ENCODE measurements at regions not wholly inside any gene's neighbourhood (a gene's known extent, or its start where the extent isn't known, plus 50 kb on each side); places are given as distances from the start of the nearest gene placed in this dataset.

DNA sequence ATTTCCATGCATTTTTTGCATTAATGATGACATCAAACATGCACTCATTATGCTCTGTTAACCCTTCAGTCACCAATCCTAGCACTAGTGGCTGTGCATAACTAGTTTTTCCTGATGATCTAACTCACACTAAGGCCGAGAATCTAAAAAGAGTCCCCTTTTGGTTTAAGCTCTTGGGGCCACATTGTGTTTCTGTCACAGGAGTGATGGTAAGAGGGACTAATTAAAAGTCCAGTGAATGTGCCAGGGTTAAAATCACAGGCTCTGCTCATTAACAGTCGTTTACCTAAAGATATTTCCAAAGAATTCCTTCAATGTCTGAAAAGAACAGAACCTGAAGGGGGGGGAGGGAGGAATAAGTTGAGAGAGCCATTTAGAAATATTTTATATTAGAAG is 359.0 kb upstream of the ANKRD30A start:
- Histone ChIP-seq H3K9me3 (ENCODE audit: low read depth) (no peaks in the 10 kb centered on the region), H3K27me3 (no peaks in the 10 kb centered on the region), H3K36me3 (no peaks in the 10 kb centered on the region), H3K4me1 (ENCODE audit: low read depth) (peaks cover 12% of the 10 kb centered on the region), H3K4me3 (no peak overlapping the region), H3K27ac (no peak overlapping the region)
- no peak for DNase-seq (ENCODE audit: low read depth in 1 of 2, low spot score in 1 of 2)
- TF ChIP-seq, protein P1, sequence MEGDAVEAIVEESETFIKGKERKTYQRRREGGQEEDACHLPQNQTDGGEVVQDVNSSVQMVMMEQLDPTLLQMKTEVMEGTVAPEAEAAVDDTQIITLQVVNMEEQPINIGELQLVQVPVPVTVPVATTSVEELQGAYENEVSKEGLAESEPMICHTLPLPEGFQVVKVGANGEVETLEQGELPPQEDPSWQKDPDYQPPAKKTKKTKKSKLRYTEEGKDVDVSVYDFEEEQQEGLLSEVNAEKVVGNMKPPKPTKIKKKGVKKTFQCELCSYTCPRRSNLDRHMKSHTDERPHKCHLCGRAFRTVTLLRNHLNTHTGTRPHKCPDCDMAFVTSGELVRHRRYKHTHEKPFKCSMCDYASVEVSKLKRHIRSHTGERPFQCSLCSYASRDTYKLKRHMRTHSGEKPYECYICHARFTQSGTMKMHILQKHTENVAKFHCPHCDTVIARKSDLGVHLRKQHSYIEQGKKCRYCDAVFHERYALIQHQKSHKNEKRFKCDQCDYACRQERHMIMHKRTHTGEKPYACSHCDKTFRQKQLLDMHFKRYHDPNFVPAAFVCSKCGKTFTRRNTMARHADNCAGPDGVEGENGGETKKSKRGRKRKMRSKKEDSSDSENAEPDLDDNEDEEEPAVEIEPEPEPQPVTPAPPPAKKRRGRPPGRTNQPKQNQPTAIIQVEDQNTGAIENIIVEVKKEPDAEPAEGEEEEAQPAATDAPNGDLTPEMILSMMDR (IDR thresholded peaks at IDR 0.05; ENCODE audit: low read depth, low read length), result no peak

DNA sequence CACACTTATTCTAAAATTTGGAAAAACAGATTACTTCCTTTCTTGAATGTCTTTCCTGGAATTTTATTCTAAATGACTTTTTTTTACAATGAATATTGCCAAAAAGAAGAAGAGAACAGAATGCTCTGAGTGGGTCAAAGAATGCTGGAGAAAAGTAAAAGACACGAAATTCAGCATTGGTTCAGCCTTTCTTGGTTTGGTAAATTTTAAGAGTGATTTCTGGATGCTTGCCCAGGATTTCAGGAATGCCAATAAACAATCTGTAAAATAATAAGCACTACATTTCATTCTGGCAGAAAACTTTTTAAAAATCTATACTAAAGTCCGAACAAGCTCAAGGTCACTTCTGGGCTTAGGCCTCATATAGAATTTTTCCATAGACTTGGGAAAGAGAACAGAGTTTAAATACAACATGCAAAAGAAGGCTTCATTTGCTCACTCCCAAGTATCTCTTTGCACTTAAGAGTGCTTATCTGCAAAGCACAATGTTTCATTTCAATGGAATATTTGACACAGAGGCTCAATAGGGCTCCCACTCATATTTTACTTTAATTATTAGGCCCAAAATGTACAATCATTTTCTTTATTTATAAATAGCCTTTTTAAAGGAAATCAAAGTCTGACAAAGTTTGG is 359.5 kb upstream of the ANKRD30A start:
- Histone ChIP-seq H3K4me3 (no peak overlapping the region), H3K27me3 (no peaks in the 10 kb centered on the region), H3K9me3 (ENCODE audit: low read depth) (no peaks in the 10 kb centered on the region), H3K4me1 (ENCODE audit: low read depth) (peaks cover 12% of the 10 kb centered on the region), H3K36me3 (no peaks in the 10 kb centered on the region), H3K27ac (no peak overlapping the region)
- TF ChIP-seq, protein P1 (IDR thresholded peaks at IDR 0.05; ENCODE audit: low read depth, low read length), result no peak
- DNase-seq (ENCODE audit: low read depth in 1 of 2, low spot score in 1 of 2), result peak in 1 of 2 donors; percentile 7

DNA sequence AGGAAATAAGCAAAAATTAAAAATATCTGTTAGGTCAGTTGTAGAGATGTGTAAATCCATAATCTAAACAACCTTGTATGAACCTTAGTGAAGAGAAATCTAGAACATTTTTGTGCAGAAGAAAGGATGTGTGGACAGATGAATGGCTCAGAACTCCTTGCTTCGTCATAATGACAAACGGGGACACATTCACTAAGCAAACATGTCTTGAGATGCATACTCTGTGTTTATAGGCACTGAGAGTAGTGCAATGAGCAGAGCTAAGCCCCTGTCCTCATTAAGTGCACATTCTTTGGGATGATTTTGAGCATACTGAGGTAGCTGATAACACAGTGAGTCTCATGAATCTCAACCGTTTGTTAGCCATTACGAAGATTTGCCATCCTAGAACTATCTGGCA is 360.6 kb upstream of the ANKRD30A start:
- TF ChIP-seq, protein P1 (IDR thresholded peaks at IDR 0.05; ENCODE audit: low read depth, low read length), result no peak
- no peak for DNase-seq (ENCODE audit: low read depth in 1 of 2, low spot score in 1 of 2)
- no peak overlapping the region for H3K4me3 ChIP-seq

DNA sequence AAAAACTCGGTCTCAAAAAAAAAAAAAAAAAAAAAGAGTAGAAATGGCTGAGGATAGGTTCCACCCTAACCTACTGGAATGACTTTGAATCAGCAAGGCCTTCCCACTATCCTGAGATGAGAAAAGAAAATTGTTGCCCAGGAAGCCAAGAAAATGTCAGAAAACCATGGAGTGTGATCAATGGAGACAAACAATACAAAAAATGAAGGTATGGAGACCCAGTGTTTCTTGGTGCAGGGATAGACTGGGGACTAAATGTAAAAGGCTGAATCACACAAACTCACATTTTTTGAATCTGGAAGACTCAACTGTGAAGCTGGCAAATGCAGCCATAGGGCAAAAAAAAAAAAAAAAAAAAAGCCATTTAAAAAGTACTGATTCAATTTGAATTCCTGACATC is 364.3 kb upstream of the ANKRD30A start:
- Histone ChIP-seq H3K27ac (no peak overlapping the region), H3K27me3 (no peaks in the 10 kb centered on the region), H3K36me3 (no peaks in the 10 kb centered on the region), H3K4me1 (ENCODE audit: low read depth) (peaks cover 12% of the 10 kb centered on the region), H3K9me3 (ENCODE audit: low read depth) (no peaks in the 10 kb centered on the region), H3K4me3 (no peak overlapping the region)
- DNase-seq (ENCODE audit: low read depth in 1 of 2, low spot score in 1 of 2), result no peak
- TF ChIP-seq, protein P1 (IDR thresholded peaks at IDR 0.05; ENCODE audit: low read depth, low read length), result no peak

More for the DNA sequence above, 360.6 kb upstream of the ANKRD30A start:
- Histone ChIP-seq H3K36me3 (no peaks in the 10 kb centered on the region), H3K4me1 (ENCODE audit: low read depth) (peaks cover 12% of the 10 kb centered on the region), H3K27me3 (no peaks in the 10 kb centered on the region), H3K9me3 (ENCODE audit: low read depth) (no peaks in the 10 kb centered on the region), H3K27ac (no peak overlapping the region)

DNA sequence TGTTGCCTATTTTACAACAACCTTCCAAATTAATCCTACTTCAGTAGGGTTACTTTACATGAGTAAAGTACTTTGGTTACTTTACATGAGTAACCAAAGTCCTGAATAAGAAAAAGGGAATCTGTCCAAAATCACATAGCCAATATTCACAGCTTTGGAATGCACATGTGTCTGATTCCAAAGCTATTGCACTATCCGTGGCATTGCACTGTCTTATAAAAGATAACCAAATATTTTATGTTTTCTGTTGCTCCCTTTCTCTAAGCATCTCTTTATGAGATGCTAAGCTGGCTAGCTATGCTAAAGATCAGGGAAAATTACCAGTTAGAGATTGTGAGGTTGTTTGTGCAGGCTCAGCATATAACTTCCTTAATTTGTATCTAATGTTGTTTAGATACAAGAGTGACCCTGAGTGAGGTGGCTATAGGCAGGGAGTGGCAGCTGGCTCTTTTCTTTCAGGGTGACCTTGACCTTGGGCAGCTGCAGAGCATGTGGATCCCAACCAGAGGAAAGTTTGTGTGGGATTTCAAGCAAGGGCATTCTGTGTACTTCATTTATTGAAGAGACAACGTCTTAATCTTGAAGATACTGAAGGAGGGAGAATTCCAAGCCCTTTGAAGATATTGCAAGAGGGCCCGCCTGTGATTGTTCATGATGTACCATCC is 366.1 kb upstream of the ANKRD30A start:
- Histone ChIP-seq H3K27me3 (no peaks in the 10 kb centered on the region), H3K4me3 (no peak overlapping the region), H3K27ac (no peak overlapping the region), H3K36me3 (no peaks in the 10 kb centered on the region), H3K4me1 (ENCODE audit: low read depth) (peaks cover 3% of the 10 kb centered on the region), H3K9me3 (ENCODE audit: low read depth) (no peaks in the 10 kb centered on the region)
- TF ChIP-seq, protein P1 (IDR thresholded peaks at IDR 0.05; ENCODE audit: low read depth, low read length), result no peak
- peak in 1 of 2 donors; percentile 77 for DNase-seq (ENCODE audit: low read depth in 1 of 2, low spot score in 1 of 2)
